Peyer's patch (tissue), 4 donors: ENCODE measurements at regions not wholly inside any gene's neighbourhood (a gene's known extent, or its start where the extent isn't known, plus 50 kb on each side); places are given as distances from the start of the nearest gene placed in this dataset.

ENCODE experiments used
- DNase-seq, 3 donors: peaks; one replicate each; pipeline ENCODE4 v3.0.0-alpha.2; 2017 to 2019
- H3K27ac ChIP-seq, 4 donors: fragments of 200-600 bp; sonication (generic); one replicate each; pipeline ENCODE4 v1.5.1; 2016 to 2019
- H3K27me3 ChIP-seq, 2 donors: fragments of 200-600 bp; sonication (generic); one replicate each; pipeline ENCODE4 v1.5.1; 2019
- H3K36me3 ChIP-seq, 3 donors: fragments of 200-600 bp; sonication (generic); one replicate each; pipeline ENCODE4 v1.5.1; 2016 to 2019
- H3K4me1 ChIP-seq, 4 donors: fragments of 200-600 bp; sonication (generic); one replicate each; pipeline ENCODE4 v1.5.1; 2016 to 2019
- H3K4me3 ChIP-seq, 4 donors: fragments of 200-600 bp; sonication (generic); 1 replicate in 3 of 4; 2 replicates in 1 of 4; pipeline ENCODE4 v1.5.1; 2016 to 2019; ENCODE audit warnings: mild to moderate bottlenecking in 1 of 4
- H3K9me3 ChIP-seq, 4 donors: fragments of 200-600 bp; sonication (generic); one replicate each; pipeline ENCODE4 v1.5.1; 2016 to 2019; ENCODE audit warnings: mild to moderate bottlenecking in 1 of 4
- POLR2A ChIP-seq, 2 donors: fragments of 450-650 bp; IDR thresholded peaks; one replicate each; pipeline ENCODE4 v1.5.1; 2017; ENCODE audit warnings: antibody characterized with exemption in 2 of 2, mild to moderate bottlenecking in 2 of 2, moderate library complexity in 2 of 2
- TF ChIP-seq, protein P1 (sequence below), 6 experiments: fragments of 450-650 bp in 4 of 6; fragments of 200-600 bp in 2 of 6; sonication (generic) in 1 of 6; IDR thresholded peaks; one replicate each; pipeline ENCODE4 v1.5.1; 2017 to 2019; ENCODE audit warnings: antibody characterized with exemption in 6 of 6, mild to moderate bottlenecking in 3 of 6, moderate library complexity in 1 of 6

DNA sequence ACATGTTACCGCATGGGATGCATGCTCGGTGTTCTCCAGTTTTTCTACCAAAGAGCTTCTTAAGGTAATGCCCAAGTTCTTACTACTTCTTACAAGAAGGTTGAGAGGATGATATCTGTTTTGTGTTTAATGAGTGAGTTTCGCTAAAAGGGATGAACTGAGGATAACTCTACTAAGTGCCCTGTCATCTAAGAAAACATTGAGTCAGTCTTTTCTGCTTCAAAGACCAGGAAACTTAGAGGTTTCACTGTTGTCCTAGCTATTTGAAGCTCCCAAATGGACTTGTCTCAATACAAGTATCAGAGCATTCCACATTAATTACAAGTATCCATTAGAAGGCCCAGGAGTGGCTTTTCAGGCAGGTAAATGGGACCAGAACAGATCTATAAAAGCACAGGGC lies 296.2 kb downstream of the KBTBD8 start:
- no peak for TF ChIP-seq POLR2A (IDR thresholded peaks at IDR 0.05)
- TF ChIP-seq, protein P1, sequence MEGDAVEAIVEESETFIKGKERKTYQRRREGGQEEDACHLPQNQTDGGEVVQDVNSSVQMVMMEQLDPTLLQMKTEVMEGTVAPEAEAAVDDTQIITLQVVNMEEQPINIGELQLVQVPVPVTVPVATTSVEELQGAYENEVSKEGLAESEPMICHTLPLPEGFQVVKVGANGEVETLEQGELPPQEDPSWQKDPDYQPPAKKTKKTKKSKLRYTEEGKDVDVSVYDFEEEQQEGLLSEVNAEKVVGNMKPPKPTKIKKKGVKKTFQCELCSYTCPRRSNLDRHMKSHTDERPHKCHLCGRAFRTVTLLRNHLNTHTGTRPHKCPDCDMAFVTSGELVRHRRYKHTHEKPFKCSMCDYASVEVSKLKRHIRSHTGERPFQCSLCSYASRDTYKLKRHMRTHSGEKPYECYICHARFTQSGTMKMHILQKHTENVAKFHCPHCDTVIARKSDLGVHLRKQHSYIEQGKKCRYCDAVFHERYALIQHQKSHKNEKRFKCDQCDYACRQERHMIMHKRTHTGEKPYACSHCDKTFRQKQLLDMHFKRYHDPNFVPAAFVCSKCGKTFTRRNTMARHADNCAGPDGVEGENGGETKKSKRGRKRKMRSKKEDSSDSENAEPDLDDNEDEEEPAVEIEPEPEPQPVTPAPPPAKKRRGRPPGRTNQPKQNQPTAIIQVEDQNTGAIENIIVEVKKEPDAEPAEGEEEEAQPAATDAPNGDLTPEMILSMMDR (IDR thresholded peaks at IDR 0.05) = no peak
- H3K36me3 ChIP-seq = no peaks in the 10 kb centered on the region

DNA sequence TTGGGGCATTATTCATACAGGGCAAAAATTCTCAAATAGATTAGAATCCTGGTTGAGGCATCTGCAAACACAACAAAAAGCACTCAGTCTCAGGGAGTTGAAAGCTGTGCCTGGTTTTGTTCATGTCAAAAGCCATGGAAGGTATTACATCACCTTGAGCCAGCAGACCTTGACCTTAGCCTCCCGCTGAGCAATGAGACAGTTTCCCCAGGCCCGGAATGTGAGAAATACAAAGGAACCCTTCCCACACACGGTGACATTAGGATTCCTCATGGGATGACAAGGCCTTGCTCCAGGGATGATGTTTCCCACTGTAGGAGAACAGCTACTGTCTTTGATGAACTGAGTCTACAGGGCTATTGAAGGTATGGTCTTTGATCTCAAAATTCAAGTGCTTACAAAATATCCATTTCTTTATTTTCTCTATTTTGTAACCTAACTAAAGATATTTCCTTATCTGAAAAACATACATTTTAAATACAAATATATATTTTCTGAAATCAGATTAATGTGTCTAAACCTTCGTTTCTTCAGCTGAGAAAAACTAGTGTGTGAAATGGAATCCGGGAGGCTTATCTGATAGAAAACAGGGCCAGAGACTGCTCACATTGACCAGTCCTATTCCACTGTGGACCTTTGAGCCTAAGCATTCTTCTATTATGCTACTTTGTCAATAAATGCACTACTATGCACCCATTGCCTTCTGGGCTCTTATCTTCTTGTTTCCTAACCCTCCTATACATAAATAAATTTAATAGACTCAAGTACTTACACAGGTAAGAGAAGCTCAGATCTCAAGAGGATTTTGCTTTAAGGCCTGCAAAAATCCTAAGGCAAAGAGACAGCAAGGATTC lies 298.2 kb downstream of the KBTBD8 start:
- TF ChIP-seq, protein P1 (IDR thresholded peaks at IDR 0.05) = no peak
- TF ChIP-seq POLR2A (IDR thresholded peaks at IDR 0.05) = no peak
- no peak overlapping the region for H3K4me3 ChIP-seq
- no peak overlapping the region for H3K27ac ChIP-seq
- no peaks in the 10 kb centered on the region for H3K4me1 ChIP-seq
- no peaks in the 10 kb centered on the region for H3K9me3 ChIP-seq
- H3K36me3 ChIP-seq = no peaks in the 10 kb centered on the region
- no peaks in the 10 kb centered on the region for H3K27me3 ChIP-seq
- DNase-seq = no peak

More for the DNA sequence above, 296.2 kb downstream of the KBTBD8 start:
- no peaks in the 10 kb centered on the region for H3K4me1 ChIP-seq
- H3K4me3 ChIP-seq = no peak overlapping the region
- H3K27ac ChIP-seq = no peak overlapping the region
- no peaks in the 10 kb centered on the region for H3K27me3 ChIP-seq
- H3K9me3 ChIP-seq = no peaks in the 10 kb centered on the region
- no peak for DNase-seq

DNA sequence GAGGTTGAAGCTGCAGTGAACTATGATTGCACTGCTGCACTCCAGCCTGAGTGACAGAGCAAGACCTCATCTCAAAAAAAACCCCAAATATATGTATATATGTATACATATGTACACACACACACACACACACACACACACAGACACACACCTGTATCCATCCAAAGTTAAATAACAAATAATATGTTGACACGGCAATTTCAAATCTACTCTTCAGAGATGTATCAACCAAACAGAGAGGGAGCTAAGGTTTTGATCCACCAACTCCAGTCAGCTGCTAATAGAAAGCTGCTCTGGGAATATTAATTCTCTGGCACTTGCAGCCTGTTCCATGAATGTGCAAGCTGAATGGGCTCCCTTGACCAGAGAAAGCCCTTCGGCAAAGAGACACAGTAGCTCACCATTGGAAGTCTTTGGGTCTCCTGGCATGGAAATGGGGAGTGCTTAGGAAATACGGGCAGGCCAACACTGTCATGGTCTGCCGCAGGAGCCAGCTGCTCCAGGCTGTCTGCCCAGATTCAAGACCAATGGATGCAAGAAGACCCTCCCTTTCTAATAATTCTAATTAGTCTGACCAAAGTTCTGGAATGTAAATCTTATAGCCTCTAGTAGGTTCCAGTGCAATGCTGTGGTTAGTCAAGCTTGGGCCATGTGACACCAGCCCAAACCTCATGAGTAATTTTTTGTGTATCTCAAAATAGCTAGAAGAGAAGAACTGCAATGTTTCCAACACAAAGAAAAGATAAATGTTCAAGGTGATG lies 299.8 kb downstream of the KBTBD8 start:
- DNase-seq = no peak
- H3K4me3 ChIP-seq = no peak overlapping the region
- no peaks in the 10 kb centered on the region for H3K27me3 ChIP-seq
- TF ChIP-seq, protein P1 (IDR thresholded peaks at IDR 0.05) = no peak
- no peak for TF ChIP-seq POLR2A (IDR thresholded peaks at IDR 0.05)
- H3K9me3 ChIP-seq = no peaks in the 10 kb centered on the region
- no peaks in the 10 kb centered on the region for H3K4me1 ChIP-seq
- no peak overlapping the region for H3K27ac ChIP-seq
- no peaks in the 10 kb centered on the region for H3K36me3 ChIP-seq

DNA sequence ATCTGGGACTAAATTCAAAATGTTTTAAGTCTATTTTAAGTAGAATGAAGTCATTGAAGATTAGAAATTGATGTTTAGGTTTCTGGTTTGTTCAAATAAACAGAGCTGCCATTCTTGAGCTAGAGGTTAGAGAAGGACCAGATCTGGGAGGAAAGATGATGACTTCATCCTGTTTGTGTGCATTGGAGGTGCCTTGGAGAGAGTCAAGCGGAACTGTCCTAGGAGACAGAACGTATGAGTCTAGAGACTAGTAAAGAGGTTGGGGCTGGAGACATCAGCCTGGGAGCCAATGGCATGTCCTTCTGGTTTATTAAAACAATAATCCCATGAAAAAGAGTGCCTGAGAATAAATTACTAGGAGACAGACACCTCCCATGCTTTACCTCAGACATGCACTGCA lies 303.4 kb downstream of the KBTBD8 start:
- Histone ChIP-seq H3K4me1 (no peaks in the 10 kb centered on the region), H3K4me3 (no peak overlapping the region), H3K27ac (no peak overlapping the region), H3K9me3 (no peaks in the 10 kb centered on the region), H3K36me3 (no peaks in the 10 kb centered on the region), H3K27me3 (no peaks in the 10 kb centered on the region)
- DNase-seq = no peak
- no peak for TF ChIP-seq POLR2A (IDR thresholded peaks at IDR 0.05)
- TF ChIP-seq, protein P1 (IDR thresholded peaks at IDR 0.05) = no peak

DNA sequence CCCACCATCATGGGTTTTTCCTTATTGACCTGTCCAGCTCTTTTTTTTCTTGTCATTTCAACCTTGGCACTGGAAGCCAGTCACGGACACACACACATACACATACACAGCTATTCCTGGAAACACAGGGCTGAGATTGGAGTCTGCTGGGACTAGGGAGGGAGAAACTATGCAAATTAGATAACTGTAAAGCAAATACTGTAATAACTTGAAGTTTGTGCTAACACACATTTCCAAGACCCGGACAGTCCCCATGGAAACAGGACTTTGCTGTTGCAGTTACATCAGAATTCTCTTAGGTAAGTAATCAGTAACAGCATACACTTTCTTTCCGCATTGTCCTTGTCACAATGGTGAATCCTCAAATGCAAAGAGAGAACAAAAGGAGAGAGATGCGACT lies 304.4 kb downstream of the KBTBD8 start:
- Histone ChIP-seq H3K4me3 (no peak overlapping the region), H3K9me3 (no peaks in the 10 kb centered on the region), H3K4me1 (no peaks in the 10 kb centered on the region), H3K27me3 (no peaks in the 10 kb centered on the region), H3K27ac (no peak overlapping the region), H3K36me3 (no peaks in the 10 kb centered on the region)
- TF ChIP-seq, protein P1 (IDR thresholded peaks at IDR 0.05) = no peak
- TF ChIP-seq POLR2A (IDR thresholded peaks at IDR 0.05) = no peak
- DNase-seq = no peak
